GM19025 (cell line): ENCODE measurements at regions not wholly inside any gene's neighbourhood (a gene's known extent, or its start where the extent isn't known, plus 50 kb on each side); places are given as distances from the start of the nearest gene placed in this dataset.
"Not testable (repeated sequence)": the region's sequence is repeated elsewhere in the genome, so short reads cannot be mapped to it uniquely, and the experiment has no call there.

ENCODE experiments used
- ATAC-seq: cut with Tn5 transposase; IDR thresholded peaks from one replicate; pipeline ENCODE4 v1.9.1; 2021; ENCODE audit warnings: mild to moderate bottlenecking, low read depth, moderate library complexity; ENCODE audit not compliant: unreplicated experiment

- no peak for ATAC-seq
Observed at GRCh38 chr2:120544522-120544921, 191.1 kb upstream of the GLI2 start.

- not testable (repeated sequence) for ATAC-seq
Observed at GRCh38 chr2:120545007-120545406, 190.7 kb upstream of the GLI2 start.

GRCh38 chr2:120545521-120546047 is 190.1 kb upstream of the GLI2 start:
- ATAC-seq: no peak

- no peak for ATAC-seq
Observed at GRCh38 chr2:120546048-120546864, 189.4 kb upstream of the GLI2 start.

- no peak for ATAC-seq
Observed at GRCh38 chr2:120546865-120547390, 188.7 kb upstream of the GLI2 start.

- ATAC-seq: no peak
Observed at GRCh38 chr2:120547662-120548061, 188.0 kb upstream of the GLI2 start.

- no peak for ATAC-seq
Observed at GRCh38 chr2:120548627-120549608, 186.8 kb upstream of the GLI2 start.

GRCh38 chr2:120549841-120550240 is 185.8 kb upstream of the GLI2 start:
- ATAC-seq: no peak

GRCh38 chr2:120550282-120550681 is 185.4 kb upstream of the GLI2 start:
- no peak for ATAC-seq

- no peak for ATAC-seq
Observed at GRCh38 chr2:120550893-120551446, 184.7 kb upstream of the GLI2 start.

- ATAC-seq: no peak
Observed at GRCh38 chr2:120551522-120551921, 184.1 kb upstream of the GLI2 start.

GRCh38 chr2:120552079-120552478 is 183.6 kb upstream of the GLI2 start:
- ATAC-seq: no peak

- ATAC-seq: no peak
Observed at GRCh38 chr2:120552800-120553481, 182.7 kb upstream of the GLI2 start.

GRCh38 chr2:120554625-120555032 is 181.0 kb upstream of the GLI2 start:
- no peak for ATAC-seq

- no peak for ATAC-seq
Observed at GRCh38 chr2:120555092-120555491, 180.6 kb upstream of the GLI2 start.

GRCh38 chr2:120556911-120557310 is 178.8 kb upstream of the GLI2 start:
- no peak for ATAC-seq

- no peak for ATAC-seq
Observed at GRCh38 chr2:120558847-120559246, 176.8 kb upstream of the GLI2 start.

- ATAC-seq: no peak
Observed at GRCh38 chr2:120559401-120559800, 176.3 kb upstream of the GLI2 start.

GRCh38 chr2:120560330-120560729 is 175.3 kb upstream of the GLI2 start:
- no peak for ATAC-seq
